ENCODE measurements at regions not wholly inside any gene's neighbourhood (a gene's known extent, or its start where the extent isn't known, plus 50 kb on each side); places are given as distances from the start of the nearest gene placed in this dataset.

GRCh38 chr15:94164202-94164807, 67.1 kb upstream of the MCTP2 start:
- no peaks in the 10 kb centered on the region for H3K36me3 ChIP-seq
- no peak overlapping the region for H3K27ac ChIP-seq
- H3K4me3 ChIP-seq, result no peak overlapping the region
- ATAC-seq (no peak), DNase-seq (no peak)
- in situ Hi-C loops (cut with MboI; ENCODE audit: low sequenced_read_pairs in 4 of 4), result loop anchor here in 1 of 4 donors (10.0 kb wide), 1 partner anchor 150 kb away; no protein-coding TSS in a partner anchor
- no peak for TF ChIP-seq POLR2A (IDR thresholded peaks at IDR 0.05)
- peak; percentile 30 to 58 (median 43) for TF ChIP-seq CTCF (IDR thresholded peaks at IDR 0.05 in 4 of 5, conservative IDR thresholded peaks at IDR 0.05 in 1 of 5)
- H3K27me3 ChIP-seq, result no peaks in the 10 kb centered on the region
- no peaks in the 10 kb centered on the region for H3K4me1 ChIP-seq
- intact Hi-C loops (cut with DNase I; ENCODE audit: low total_unique reads), result loop anchor here (2.0 kb wide), 1 partner anchor 160 kb away; no protein-coding TSS in a partner anchor
- no peaks in the 10 kb centered on the region for H3K9me3 ChIP-seq

GRCh38 chr15:94162939-94163338, 68.4 kb upstream of the MCTP2 start:
- no peaks in the 10 kb centered on the region for H3K27me3 ChIP-seq
- in situ Hi-C loops (cut with MboI; ENCODE audit: low sequenced_read_pairs in 4 of 4), result loop anchor here in 1 of 4 donors (10.0 kb wide), 1 partner anchor 152 kb away; no protein-coding TSS in a partner anchor
- no peak overlapping the region for H3K27ac ChIP-seq
- no peak overlapping the region for H3K4me3 ChIP-seq
- ATAC-seq (no peak), DNase-seq (no peak)
- intact Hi-C loops (cut with DNase I; ENCODE audit: low total_unique reads), result no loop called here
- H3K4me1 ChIP-seq, result no peaks in the 10 kb centered on the region
- H3K36me3 ChIP-seq, result no peaks in the 10 kb centered on the region
- no peaks in the 10 kb centered on the region for H3K9me3 ChIP-seq
- TF ChIP-seq CTCF (IDR thresholded peaks at IDR 0.05 in 4 of 5, conservative IDR thresholded peaks at IDR 0.05 in 1 of 5) (no peak), POLR2A (IDR thresholded peaks at IDR 0.05) (no peak)

- Histone ChIP-seq H3K9me3 (no peaks in the 10 kb centered on the region), H3K27ac (no peak overlapping the region), H3K27me3 (no peaks in the 10 kb centered on the region), H3K4me1 (no peaks in the 10 kb centered on the region), H3K36me3 (no peaks in the 10 kb centered on the region), H3K4me3 (no peak overlapping the region)
- no peak for TF ChIP-seq POLR2A (IDR thresholded peaks at IDR 0.05)
- no peak for TF ChIP-seq CTCF (IDR thresholded peaks at IDR 0.05 in 4 of 5, conservative IDR thresholded peaks at IDR 0.05 in 1 of 5)
- ATAC-seq (no peak), DNase-seq (no peak)
- intact Hi-C loops (cut with DNase I; ENCODE audit: low total_unique reads), result no loop called here
- in situ Hi-C loops (cut with MboI; ENCODE audit: low sequenced_read_pairs in 4 of 4), result no loop called here
Observed at GRCh38 chr15:94154255-94154654, 77.1 kb upstream of the MCTP2 start.

- no peak for DNase-seq
- Histone ChIP-seq H3K27me3 (no peaks in the 10 kb centered on the region), H3K4me3 (no peak overlapping the region), H3K27ac (no peak overlapping the region), H3K36me3 (no peaks in the 10 kb centered on the region), H3K9me3 (no peaks in the 10 kb centered on the region), H3K4me1 (no peaks in the 10 kb centered on the region)
- in situ Hi-C loops (cut with MboI; ENCODE audit: low sequenced_read_pairs in 4 of 4) (no loop called here), intact Hi-C loops (cut with DNase I; ENCODE audit: low total_unique reads) (no loop called here)
- TF ChIP-seq CTCF (IDR thresholded peaks at IDR 0.05 in 4 of 5, conservative IDR thresholded peaks at IDR 0.05 in 1 of 5) (no peak), POLR2A (IDR thresholded peaks at IDR 0.05) (no peak)
- no peak for ATAC-seq
Observed at GRCh38 chr15:94145046-94145445, 86.3 kb upstream of the MCTP2 start.

GRCh38 chr15:94141802-94142201, 89.6 kb upstream of the MCTP2 start:
- Histone ChIP-seq H3K4me1 (no peaks in the 10 kb centered on the region), H3K9me3 (no peaks in the 10 kb centered on the region), H3K36me3 (no peaks in the 10 kb centered on the region), H3K27me3 (no peaks in the 10 kb centered on the region), H3K27ac (no peak overlapping the region), H3K4me3 (no peak overlapping the region)
- DNase-seq (no peak), ATAC-seq (no peak)
- TF ChIP-seq POLR2A (IDR thresholded peaks at IDR 0.05) (no peak), CTCF (IDR thresholded peaks at IDR 0.05 in 4 of 5, conservative IDR thresholded peaks at IDR 0.05 in 1 of 5) (no peak)
- in situ Hi-C loops (cut with MboI; ENCODE audit: low sequenced_read_pairs in 4 of 4) (no loop called here), intact Hi-C loops (cut with DNase I; ENCODE audit: low total_unique reads) (no loop called here)

Data from gastrocnemius medialis (tissue), 4 donors.